Transverse colon (tissue), 4 donors: ENCODE measurements at regions not wholly inside any gene's neighbourhood (a gene's known extent, or its start where the extent isn't known, plus 50 kb on each side); places are given as distances from the start of the nearest gene placed in this dataset.

Source experiments
- DNase-seq: peaks from one replicate; pipeline ENCODE4 v3.0.0-alpha.2; 2019
- H3K27ac ChIP-seq, 4 donors: fragments of 200-600 bp; sonication (generic); 2 replicates each; pipeline ENCODE4 v1.5.1; 2016 to 2018; ENCODE audit warnings: inconsistent platforms in 4 of 4
- H3K27me3 ChIP-seq: fragments of 200-600 bp; sonication (generic); 2 replicates; pipeline ENCODE4 v1.5.1; 2017; ENCODE audit warnings: inconsistent platforms
- H3K36me3 ChIP-seq, 4 donors: fragments of 200-600 bp; sonication (generic); 2 replicates each; pipeline ENCODE4 v1.5.1; 2017 to 2019; ENCODE audit warnings: inconsistent platforms in 4 of 4
- H3K4me1 ChIP-seq, 4 donors: fragments of 200-600 bp; sonication (generic); 2 replicates each; pipeline ENCODE4 v1.5.1; 2017 to 2020; ENCODE audit warnings: inconsistent platforms in 4 of 4
- H3K4me3 ChIP-seq, 4 donors: fragments of 200-600 bp; sonication (generic); 1 replicate in 1 of 4; 2 replicates in 3 of 4; pipeline versions ENCODE4 v1.5.1 to v1.6.1; 2017 to 2019; ENCODE audit warnings: inconsistent platforms in 4 of 4
- H3K9me3 ChIP-seq, 2 donors: fragments of 200-600 bp; sonication (generic); 2 replicates each; pipeline ENCODE4 v1.5.1; 2017 to 2019; ENCODE audit warnings: inconsistent platforms in 2 of 2
- CTCF ChIP-seq, 5 experiments: fragments of 200-600 bp in 3 of 5; fragments of 450-650 bp in 2 of 5; sonication (generic) in 3 of 5; IDR thresholded peaks; 1 replicate in 2 of 5; 2 replicates in 3 of 5; pipeline ENCODE4 v1.5.1; 2016 to 2017; ENCODE audit warnings: antibody characterized with exemption in 5 of 5, inconsistent platforms in 3 of 5, mild to moderate bottlenecking in 2 of 5, moderate library complexity in 1 of 5
- EP300 ChIP-seq: sonication (generic); formaldehyde crosslinking; IDR thresholded peaks from one replicate; pipeline ENCODE4 v1.6.1; 2017; ENCODE audit warnings: antibody characterized with exemption, low read depth
- POLR2A ChIP-seq: fragments of 450-650 bp; IDR thresholded peaks from one replicate; pipeline ENCODE4 v1.6.1; 2016; ENCODE audit warnings: antibody characterized with exemption, mild to moderate bottlenecking, moderate library complexity
- POLR2AphosphoS5 ChIP-seq, 3 donors: sonication (generic); formaldehyde crosslinking; IDR thresholded peaks; one replicate each; pipeline ENCODE4 v1.6.1; 2016; ENCODE audit warnings: antibody characterized with exemption in 3 of 3
- WGBS, 2 donors: methylation state at CpG; one replicate each; pipeline ENCODE4 v1.1.5; 2018; ENCODE audit warnings: low coverage in 1 of 2; 5-methylcytosine and 5-hydroxymethylcytosine counted together
- in situ Hi-C, 4 donors: fragments of 200-750 bp; cut with MboI; loops; one replicate each; pipeline versions ENCODE4 v1.15.0 to v1.15.1; 2017; ENCODE audit warnings: low sequenced_read_pairs in 3 of 4, low pct_ligation_motif_present in 1 of 4, low pct_unique_long_range_greater_than_20kb in 1 of 4
- intact Hi-C: fragments of 100-400 bp; cut with DNase I; formaldehyde crosslinking; loops from one replicate; pipeline ENCODE4 v1.15.1; 2023; ENCODE audit warnings: low total_unique reads

GRCh38 chr17:72525225-72526015, 404.6 kb downstream of the SOX9 start:
- H3K27me3 ChIP-seq, result no peaks in the 10 kb centered on the region
- no peak for TF ChIP-seq CTCF (IDR thresholded peaks at IDR 0.05)
- peak in 1 of 3 donors; percentile 39 for TF ChIP-seq POLR2AphosphoS5 (IDR thresholded peaks at IDR 0.05)
- 23 to 31% methylated on average over 3 to 5 of the region's 5 CpGs for WGBS, 2 donors
- H3K36me3 ChIP-seq, result no peaks in the 10 kb centered on the region
- in situ Hi-C loops, result loop anchor here (25.0 kb wide), 5 partner anchors 263 to 1888 kb away; no protein-coding TSS in a partner anchor
- peak overlapping the region in 1 of 4 donors; percentile 15 for H3K4me3 ChIP-seq
- DNase-seq, result peak; percentile 50
- H3K9me3 ChIP-seq, result no peaks in the 10 kb centered on the region
- peak overlapping the region; percentile 81 to 90 (median 87) for H3K27ac ChIP-seq
- H3K4me1 ChIP-seq, result peaks cover 0 to 57% (median 15%) of the 10 kb centered on the region in 4 donors
- intact Hi-C loops, result no loop called here

GRCh38 chr17:72526769-72527168, 405.9 kb downstream of the SOX9 start:
- Histone ChIP-seq H3K27ac (peak overlapping the region; percentile 81 to 90 (median 87)), H3K4me3 (no peak overlapping the region), H3K4me1 (peaks cover 0 to 60% (median 10%) of the 10 kb centered on the region in 4 donors), H3K9me3 (no peaks in the 10 kb centered on the region), H3K27me3 (no peaks in the 10 kb centered on the region), H3K36me3 (no peaks in the 10 kb centered on the region)
- TF ChIP-seq CTCF (IDR thresholded peaks at IDR 0.05) (no peak), POLR2A (no peak)
- in situ Hi-C loops, result loop anchor here (25.0 kb wide), 5 partner anchors 264 to 1889 kb away; no protein-coding TSS in a partner anchor
- intact Hi-C loops, result no loop called here
- DNase-seq, result no peak
- WGBS, 2 donors, result 80% methylated on average over 8 of the region's 8 CpGs; no CpG with 5 or more reads in 1 of the 2 donors

GRCh38 chr17:72527789-72528188, 407.0 kb downstream of the SOX9 start:
- intact Hi-C loops, result no loop called here
- no peak for DNase-seq
- Histone ChIP-seq H3K27ac (peak overlapping the region in 1 of 4 donors; percentile 90), H3K27me3 (no peaks in the 10 kb centered on the region), H3K4me1 (peaks cover 0 to 57% (median 10%) of the 10 kb centered on the region in 4 donors), H3K9me3 (no peaks in the 10 kb centered on the region), H3K36me3 (no peaks in the 10 kb centered on the region), H3K4me3 (no peak overlapping the region)
- no peak for TF ChIP-seq POLR2AphosphoS5 (IDR thresholded peaks at IDR 0.05)
- no peak for TF ChIP-seq EP300
- no peak for TF ChIP-seq CTCF (IDR thresholded peaks at IDR 0.05)
- TF ChIP-seq POLR2A, result no peak
- WGBS, 2 donors, result 73% methylated on average over 9 of the region's 9 CpGs; no CpG with 5 or more reads in 1 of the 2 donors
- in situ Hi-C loops, result loop anchor here (25.0 kb wide), 5 partner anchors 265 to 1890 kb away; no protein-coding TSS in a partner anchor

- in situ Hi-C loops (loop anchor here (25.0 kb wide), 5 partner anchors 266 to 1891 kb away; no protein-coding TSS in a partner anchor), intact Hi-C loops (no loop called here)
- TF ChIP-seq EP300, result no peak
- TF ChIP-seq POLR2AphosphoS5 (IDR thresholded peaks at IDR 0.05), result no peak
- TF ChIP-seq CTCF (IDR thresholded peaks at IDR 0.05), result no peak
- TF ChIP-seq POLR2A, result no peak
- no peak for DNase-seq
- H3K9me3 ChIP-seq, result no peaks in the 10 kb centered on the region
- no peaks in the 10 kb centered on the region for H3K27me3 ChIP-seq
- H3K27ac ChIP-seq, result no peak overlapping the region
- H3K4me3 ChIP-seq, result no peak overlapping the region
- peaks cover 0 to 49% (median 10%) of the 10 kb centered on the region in 4 donors for H3K4me1 ChIP-seq
- WGBS, 2 donors, result 90 to 92% methylated on average over 2 of the region's 2 CpGs
- H3K36me3 ChIP-seq, result no peaks in the 10 kb centered on the region
Measured at GRCh38 chr17:72528683-72529082, 407.9 kb downstream of the SOX9 start.
